ENCODE measurements at regions not wholly inside any gene's neighbourhood (a gene's known extent, or its start where the extent isn't known, plus 50 kb on each side); places are given as distances from the start of the nearest gene placed in this dataset.

DNA sequence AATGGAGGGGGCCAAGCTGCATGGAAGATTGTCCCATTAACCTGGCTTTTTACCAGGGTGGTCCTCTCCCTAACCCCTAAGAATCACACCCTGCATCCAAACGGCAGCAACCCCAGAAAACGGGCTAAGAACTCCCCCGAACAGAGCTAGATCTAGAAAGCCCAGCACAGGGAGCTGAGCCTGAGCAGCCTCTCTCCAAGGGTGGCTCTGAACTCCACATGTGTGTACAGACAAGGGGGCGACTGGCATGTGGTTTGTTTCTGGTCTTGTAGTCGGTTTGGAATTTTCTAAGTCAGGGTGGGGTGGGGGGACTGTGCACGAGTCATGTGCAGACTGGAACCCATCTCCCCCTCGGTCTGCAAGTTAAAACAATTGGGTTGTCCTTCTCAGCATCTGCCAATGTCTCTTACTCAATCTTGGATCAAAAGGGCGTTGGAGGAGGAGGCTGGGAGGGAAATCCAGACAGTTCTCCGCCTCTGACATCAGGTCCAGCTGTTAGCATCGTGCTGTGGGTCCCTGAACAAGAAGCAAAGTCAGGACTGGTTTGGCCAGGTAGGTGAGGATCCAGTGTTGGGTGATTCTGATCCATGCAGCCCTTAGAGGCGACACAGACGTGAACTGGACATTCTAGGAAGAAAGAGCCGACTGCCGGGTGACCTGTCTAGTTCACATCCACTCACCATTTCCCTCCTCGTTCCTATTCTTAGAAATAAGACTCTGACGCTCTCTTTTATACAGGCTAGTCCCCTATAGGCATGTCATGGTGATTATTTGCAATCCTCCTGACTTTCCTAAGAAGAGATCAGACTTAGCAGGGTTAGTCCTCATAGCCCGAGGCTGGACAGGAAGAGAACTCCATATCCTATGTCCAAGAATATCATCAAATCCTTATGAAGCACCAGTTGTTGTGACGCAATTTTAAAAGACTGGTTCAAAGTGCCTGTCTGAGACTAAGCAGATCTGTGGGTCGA is 381.8 kb downstream of the SOX9 start:
- DNase-seq (ENCODE audit: low spot score), result no peak

DNA sequence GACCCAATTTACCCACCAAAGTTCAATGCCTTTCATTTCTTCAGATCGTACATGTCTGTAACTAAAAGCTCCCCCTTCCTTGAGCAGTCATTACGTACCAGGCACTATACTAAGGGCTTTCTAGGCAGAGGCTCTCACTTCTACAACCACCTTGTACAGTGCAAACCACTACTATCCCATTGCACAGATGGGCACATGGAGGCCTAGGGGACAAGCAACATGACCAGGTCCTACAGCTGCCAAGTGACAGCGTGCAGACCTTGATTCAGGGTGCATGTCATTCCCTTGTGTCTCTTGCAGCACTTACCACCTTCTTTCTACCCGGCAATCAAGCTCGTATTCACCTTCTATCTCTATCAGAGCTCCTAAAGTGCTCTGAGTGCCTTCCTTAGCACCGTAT is 382.7 kb downstream of the SOX9 start:
- DNase-seq (ENCODE audit: low spot score), result no peak

GRCh38 chr17:72504783-72505182 is 384.0 kb downstream of the SOX9 start:
- no peak for DNase-seq (ENCODE audit: low spot score)

GRCh38 chr17:72506773-72507172 is 386.0 kb downstream of the SOX9 start:
- no peak for DNase-seq (ENCODE audit: low spot score)

DNA sequence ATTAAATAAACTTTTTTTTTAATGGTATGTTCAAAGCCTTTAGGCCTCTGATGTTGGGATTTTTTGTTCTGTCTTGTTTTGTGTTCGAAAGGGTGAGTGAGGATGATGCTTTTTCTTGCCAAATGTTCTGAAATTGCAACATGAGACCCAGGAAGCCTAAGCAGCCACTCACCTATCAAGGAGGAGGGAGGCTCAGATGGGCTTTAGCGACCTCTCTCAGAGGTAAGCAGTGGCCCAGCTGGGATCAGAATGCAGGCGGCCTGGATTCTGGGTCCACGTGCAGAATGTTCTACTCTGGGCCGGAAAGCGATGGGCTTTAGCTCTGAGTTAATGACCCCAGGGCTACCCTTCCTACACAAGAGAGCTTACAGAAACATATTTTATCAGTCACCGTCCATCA is 386.6 kb downstream of the SOX9 start:
- DNase-seq (ENCODE audit: low spot score), result no peak

GRCh38 chr17:72510351-72511016 is 389.7 kb downstream of the SOX9 start:
- DNase-seq (ENCODE audit: low spot score), result no peak

DNA sequence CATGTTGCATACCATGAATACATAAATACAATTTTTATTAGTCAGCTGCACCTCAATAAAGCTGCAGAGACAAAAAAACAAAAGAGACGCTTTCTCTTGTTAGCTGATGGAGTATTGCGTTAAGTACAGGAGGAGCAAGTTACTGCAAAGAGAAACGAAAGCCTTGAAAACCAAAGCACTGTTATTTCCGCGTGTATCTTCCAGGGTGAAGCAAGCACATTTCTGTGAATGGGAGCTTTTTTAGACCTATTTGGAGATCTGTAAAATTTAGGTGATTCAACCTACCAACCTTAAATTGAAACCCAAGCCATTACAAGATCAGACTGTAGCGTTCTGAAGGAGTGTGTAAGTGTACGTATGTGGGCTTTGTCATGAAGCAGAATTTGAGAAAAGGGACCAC is 390.4 kb downstream of the SOX9 start:
- DNase-seq (ENCODE audit: low spot score), result no peak

DNA sequence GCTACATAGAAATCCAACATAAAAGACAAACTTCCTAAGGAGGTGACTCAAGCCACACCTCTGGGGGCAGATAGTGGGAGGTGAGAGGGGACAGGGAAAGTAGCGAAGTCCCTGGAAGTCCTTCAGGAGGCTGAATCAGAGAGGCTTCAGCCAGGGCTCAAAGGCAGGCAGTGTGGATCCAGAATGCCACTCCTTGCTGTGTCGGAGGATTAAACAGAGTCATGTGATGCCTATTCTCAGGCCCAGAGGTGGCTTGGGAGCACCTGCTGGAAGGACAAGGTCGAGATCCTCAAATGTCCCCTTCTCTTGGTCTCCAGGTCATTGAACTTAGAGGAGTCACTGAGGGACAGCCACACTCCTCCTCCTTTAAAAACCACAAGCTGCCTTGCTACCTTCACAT is 391.1 kb downstream of the SOX9 start:
- no peak for DNase-seq (ENCODE audit: low spot score)

DNA sequence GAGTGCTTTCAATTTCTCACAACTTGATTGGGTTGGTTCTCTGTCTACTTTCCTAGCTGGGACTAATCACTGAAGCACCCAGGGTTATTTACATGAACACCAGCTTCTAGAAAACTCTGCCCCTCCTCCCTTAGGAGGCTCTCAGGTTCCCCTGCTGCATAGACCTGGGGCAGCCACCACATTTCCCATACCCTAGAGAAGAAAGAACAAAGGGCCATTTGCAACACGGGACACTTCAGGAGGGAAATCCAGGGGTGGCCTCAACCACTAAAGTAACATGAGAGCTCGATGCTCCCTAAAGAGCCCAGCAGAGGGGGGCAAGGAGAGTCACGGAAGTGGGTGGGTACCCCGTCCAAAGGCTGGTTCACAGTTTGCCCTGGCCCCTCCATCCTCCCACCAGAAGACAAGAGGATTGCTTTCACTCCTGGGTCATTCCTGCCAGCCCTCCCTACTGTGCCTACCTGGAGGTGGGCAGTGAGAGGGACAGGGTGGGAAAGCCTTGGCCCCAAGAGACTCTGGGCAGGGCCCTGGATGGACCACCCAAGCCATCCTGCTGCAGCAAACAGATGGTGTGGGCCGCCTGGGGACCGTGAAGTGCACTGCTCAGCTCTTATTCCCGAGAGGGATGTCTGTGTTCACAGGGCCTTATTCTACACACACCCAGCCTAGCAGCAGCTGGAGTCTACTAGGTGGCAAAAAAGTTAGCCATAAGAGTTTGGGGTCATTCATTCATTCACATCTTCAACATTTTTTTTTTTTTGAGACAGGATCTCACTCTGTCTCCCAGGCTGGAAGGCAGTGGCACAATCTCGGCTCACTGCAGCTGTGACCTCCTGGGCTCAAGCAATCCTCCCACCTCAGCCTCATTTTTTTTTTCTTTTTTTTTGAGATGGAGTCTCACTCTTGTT is 392.1 kb downstream of the SOX9 start:
- no peak for DNase-seq (ENCODE audit: low spot score)

DNA sequence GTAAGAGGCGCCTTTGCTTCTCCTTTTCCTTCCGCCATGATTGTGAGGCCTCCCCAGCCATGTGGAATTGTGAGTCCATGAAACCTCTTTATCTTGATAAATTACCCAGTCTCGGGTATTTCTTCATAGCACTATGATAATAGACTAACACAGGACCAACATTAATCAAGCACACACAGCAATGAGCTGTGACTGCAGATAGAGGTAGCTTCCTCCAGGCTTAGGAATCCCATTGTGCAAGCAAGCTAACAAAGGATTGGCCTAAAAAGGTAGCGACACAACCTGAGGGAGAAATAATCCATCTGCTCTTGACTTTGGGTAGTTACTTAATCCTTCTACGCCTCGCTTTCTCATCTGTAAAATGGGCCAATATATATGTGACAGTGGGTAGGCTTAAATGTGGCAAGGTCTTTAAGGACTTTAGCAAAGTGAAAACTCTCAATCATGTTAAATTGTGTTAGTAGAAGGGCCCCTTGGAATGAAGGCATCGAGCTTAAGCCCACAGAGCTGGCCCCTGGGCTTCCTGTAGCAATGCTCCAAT is 393.6 kb downstream of the SOX9 start:
- no peak for DNase-seq (ENCODE audit: low spot score)

- no peak for DNase-seq (ENCODE audit: low spot score)
Measured at GRCh38 chr17:72514891-72515290, 394.1 kb downstream of the SOX9 start.

DNA sequence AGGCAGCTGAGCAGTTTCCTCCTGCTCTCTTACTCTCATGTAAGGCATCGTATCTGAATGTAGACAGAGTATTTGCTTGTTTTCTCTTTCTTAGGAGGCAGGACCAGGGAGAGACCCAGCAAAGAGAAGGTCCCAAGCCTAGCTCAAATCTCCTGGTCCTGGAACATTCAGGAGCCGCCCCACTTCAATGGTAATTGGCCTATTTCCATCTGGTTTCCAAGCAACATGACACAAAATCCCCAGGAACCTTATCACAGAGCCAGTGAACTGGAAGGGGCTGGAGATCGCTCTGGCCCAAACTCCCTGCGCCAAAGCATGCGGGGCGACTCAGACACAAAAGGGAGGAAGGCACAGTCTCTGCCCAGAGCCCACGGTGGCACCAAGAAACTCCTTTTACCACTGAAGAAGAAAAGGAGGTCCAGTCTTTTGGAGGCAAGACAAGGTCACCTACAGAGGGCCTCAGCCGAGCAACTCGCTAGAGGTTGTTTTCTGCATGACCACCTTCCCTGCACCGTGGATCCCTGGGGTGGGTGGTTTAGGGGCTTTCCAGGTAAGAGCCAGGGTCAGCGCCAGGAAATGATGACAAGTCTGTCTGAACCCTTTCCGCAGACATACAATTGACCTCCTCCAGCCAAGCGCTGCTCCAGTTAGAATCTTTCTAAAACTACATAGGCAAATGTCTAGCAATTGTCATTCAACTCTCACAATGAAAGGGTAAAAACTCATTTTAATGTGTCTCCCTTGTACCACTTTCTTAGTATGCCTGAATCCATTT is 394.7 kb downstream of the SOX9 start:
- DNase-seq (ENCODE audit: low spot score), result no peak

DNA sequence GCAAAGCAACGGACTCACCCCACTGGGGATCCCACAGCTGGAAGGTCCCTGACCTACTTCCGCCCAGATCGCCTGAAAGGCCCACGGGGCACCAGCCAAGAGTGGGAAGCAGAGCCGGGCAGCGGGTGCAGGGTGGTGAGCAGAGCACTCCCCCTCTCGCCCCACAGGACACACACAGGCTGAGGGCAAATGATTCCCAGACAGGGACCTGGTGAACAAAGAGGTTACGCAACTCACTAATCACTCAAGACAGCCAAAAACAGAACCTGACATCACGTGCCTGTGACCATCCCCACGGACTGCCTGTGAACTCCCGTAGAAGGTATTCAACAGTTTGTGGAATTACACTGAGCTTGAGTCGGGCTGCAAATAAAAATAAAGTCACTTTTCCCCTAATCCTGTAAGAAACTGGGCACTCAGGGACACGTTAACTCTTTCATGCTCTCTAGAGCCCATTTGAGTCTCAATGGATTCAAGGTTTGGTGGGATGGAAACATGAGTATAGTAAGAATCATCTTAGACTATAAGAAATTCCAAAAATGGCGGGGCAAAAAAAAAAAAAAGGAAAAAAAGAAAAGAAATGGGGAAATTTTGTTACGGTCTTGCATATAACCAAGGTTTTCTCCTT is 396.1 kb downstream of the SOX9 start:
- no peak for DNase-seq (ENCODE audit: low spot score)

DNA sequence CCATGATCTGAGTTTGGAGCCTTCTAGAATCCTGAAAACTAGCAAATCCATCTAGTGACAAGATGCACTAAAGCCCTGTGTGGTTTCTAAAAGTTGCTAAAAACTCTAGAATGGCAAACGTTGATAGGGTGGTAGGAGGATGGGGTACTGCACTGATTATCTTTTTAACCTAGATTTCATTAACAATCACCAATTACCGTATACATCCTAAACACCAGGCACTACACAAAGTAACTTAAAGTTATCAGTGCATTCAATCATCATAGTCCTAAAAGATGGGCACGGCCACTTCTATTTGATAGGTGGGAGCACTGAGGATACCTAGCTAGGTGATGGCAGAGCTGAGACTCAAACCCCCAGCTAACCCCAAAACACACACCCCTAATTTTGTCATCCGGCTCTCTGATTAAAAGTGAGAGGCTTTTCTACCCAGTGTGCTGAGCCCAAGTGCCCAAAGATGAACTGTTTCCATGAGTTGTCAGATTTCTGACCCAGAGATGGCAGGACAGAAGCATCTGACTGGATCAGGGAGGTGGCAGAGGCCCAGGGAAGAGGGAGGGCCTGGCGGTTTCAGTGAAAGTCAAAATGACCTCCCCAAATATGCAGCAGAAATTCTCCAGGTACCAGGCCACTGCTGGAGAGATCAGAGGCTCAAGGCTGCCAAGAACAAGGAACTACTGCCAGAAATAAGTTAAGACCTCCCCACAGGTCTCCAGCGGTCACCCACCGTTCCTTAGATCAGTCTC is 396.8 kb downstream of the SOX9 start:
- no peak for DNase-seq (ENCODE audit: low spot score)

- DNase-seq (ENCODE audit: low spot score), result no peak
Measured at GRCh38 chr17:72518159-72518732, 397.4 kb downstream of the SOX9 start.

- no peak for DNase-seq (ENCODE audit: low spot score)
Measured at GRCh38 chr17:72518753-72519597, 398.2 kb downstream of the SOX9 start.

DNA sequence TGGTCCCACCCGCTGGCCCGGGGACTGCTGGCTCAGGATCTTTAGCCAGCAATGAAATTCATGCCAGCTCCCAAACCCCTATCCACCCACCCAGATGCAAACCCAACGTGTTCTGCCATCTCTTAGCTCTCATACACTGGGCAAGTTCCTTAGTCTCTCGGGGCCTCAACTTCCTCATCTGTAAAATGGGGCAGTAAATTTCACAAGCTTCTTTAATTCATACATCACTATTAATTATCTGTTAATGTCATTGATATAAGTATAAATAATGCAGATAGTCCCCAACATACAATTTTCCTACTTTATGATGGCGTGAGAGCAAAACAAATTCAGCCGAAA is 398.7 kb downstream of the SOX9 start:
- DNase-seq (ENCODE audit: low spot score), result no peak

DNA sequence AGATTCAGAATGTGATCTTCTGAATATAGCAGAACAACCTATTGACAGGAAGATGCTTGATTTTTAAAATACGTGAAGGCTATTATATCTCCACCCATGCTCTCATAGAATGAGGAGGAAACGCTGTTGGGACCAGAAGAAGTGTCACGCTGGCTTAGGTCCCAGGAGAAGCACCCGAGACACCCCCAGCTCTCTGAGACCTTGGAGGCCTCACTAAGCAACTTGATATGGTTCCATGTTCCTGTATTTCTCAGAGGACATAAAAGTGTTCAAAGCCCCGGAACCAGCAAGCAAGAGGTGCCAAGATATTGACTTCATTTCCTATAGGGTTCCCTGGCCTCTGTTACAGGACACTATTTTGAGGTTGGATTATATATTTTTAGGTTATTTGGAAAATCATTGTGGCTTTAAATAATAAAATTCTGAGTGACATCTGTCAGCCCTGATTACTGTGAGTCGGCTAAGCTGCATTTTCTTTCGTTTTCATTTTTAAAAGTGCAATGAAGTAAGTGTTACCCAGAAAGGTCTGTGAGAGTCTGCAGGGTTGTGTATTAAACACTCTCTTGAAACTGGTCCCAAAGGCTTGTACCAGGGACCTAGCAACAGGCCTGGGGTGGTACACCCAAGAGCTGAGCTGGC is 400.0 kb downstream of the SOX9 start:
- DNase-seq (ENCODE audit: low spot score), result no peak
